CD14-positive monocyte (primary cell): ENCODE measurements at regions not wholly inside any gene's neighbourhood (a gene's known extent, or its start where the extent isn't known, plus 50 kb on each side); places are given as distances from the start of the nearest gene placed in this dataset.

ENCODE experiments used
- DNase-seq, 3 donors: peaks; one replicate each; pipeline ENCODE4 v3.0.0-alpha.2; 2011 to 2022
- H2AFZ ChIP-seq: 2 replicates; pipeline ENCODE4 v1.6.0; 2012; ENCODE audit warnings: mild to moderate bottlenecking, low read depth, low read length, inconsistent platforms; ENCODE audit not compliant: insufficient read depth, poor library complexity, severe bottlenecking
- H3K27ac ChIP-seq, 2 donors: 1 replicate in 1 of 2; 2 replicates in 1 of 2; pipeline ENCODE4 v1.5.1; 2012 to 2013; ENCODE audit warnings: low read length in 2 of 2, control low read depth in 1 of 2, inconsistent platforms in 1 of 2, low read depth in 1 of 2, mild to moderate bottlenecking in 1 of 2
- H3K27me3 ChIP-seq, 2 donors: one replicate each; pipeline versions ENCODE4 v1.6.0 to v1.6.1; 2011 to 2013; ENCODE audit warnings: low read length in 2 of 2; ENCODE audit not compliant: control insufficient read depth in 2 of 2, insufficient read depth in 2 of 2
- H3K36me3 ChIP-seq, 2 donors: replicated peaks in 1 of 2; 1 replicate in 1 of 2; 2 replicates in 1 of 2; pipeline versions ENCODE4 v1.5.1 to v1.6.1; 2012 to 2013; ENCODE audit warnings: low read length in 2 of 2, control low read depth in 1 of 2, inconsistent platforms in 1 of 2, mild to moderate bottlenecking in 1 of 2; ENCODE audit not compliant: insufficient read depth in 2 of 2, control insufficient read depth in 1 of 2
- H3K4me1 ChIP-seq, 2 donors: 1 replicate in 1 of 2; 2 replicates in 1 of 2; pipeline versions ENCODE4 v1.5.1 to v1.6.1; 2012 to 2013; ENCODE audit warnings: low read length in 2 of 2, control low read depth in 1 of 2, inconsistent platforms in 1 of 2, mild to moderate bottlenecking in 1 of 2, moderate library complexity in 1 of 2; ENCODE audit not compliant: insufficient read depth in 2 of 2, control insufficient read depth in 1 of 2
- H3K4me2 ChIP-seq: replicated peaks from 2 replicates; pipeline ENCODE3; 2012; ENCODE audit warnings: low read length, moderate library complexity, mild to moderate bottlenecking; ENCODE audit not compliant: poor library complexity, severe bottlenecking; ENCODE audit errors: extremely low read depth
- H3K4me3 ChIP-seq, 3 experiments: fragments of 200-600 bp in 1 of 3; sonication (generic) in 1 of 3; replicated peaks in 1 of 3; 1 replicate in 2 of 3; 2 replicates in 1 of 3; pipeline ENCODE4 v1.5.1; 2011 to 2013; ENCODE audit warnings: low read length in 3 of 3, mild to moderate bottlenecking in 3 of 3, control low read depth in 2 of 3, low read depth in 2 of 3, inconsistent platforms in 1 of 3, moderate library complexity in 1 of 3
- H3K79me2 ChIP-seq: 2 replicates; pipeline ENCODE4 v1.6.0; 2012; ENCODE audit warnings: mild to moderate bottlenecking, control low read depth, inconsistent platforms, low read length, moderate library complexity; ENCODE audit not compliant: insufficient read depth
- H3K9ac ChIP-seq: 2 replicates; pipeline ENCODE4 v1.6.0; 2017; ENCODE audit warnings: low read length, mild to moderate bottlenecking; ENCODE audit not compliant: insufficient read depth, poor library complexity, severe bottlenecking
- H3K9me3 ChIP-seq, 2 donors: replicated peaks in 1 of 2; 1 replicate in 1 of 2; 2 replicates in 1 of 2; pipeline versions ENCODE4 v1.5.1 to v1.6.1; 2012 to 2013; ENCODE audit warnings: low read length in 2 of 2, control low read depth in 1 of 2; ENCODE audit not compliant: control insufficient read depth in 1 of 2, insufficient read depth in 1 of 2
- H4K20me1 ChIP-seq: 2 replicates; pipeline ENCODE4 v1.6.0; 2012; ENCODE audit warnings: mild to moderate bottlenecking, low read length, control low read depth, moderate library complexity; ENCODE audit not compliant: insufficient read depth
- H3K27ac Mint-ChIP-seq, 7 donors: one replicate each; pipeline ENCODE4 v1.8.0; 2020; ENCODE audit warnings: mild to moderate bottlenecking in 7 of 7, mixed read lengths in 7 of 7, moderate library complexity in 6 of 7, inconsistent platforms in 2 of 7
- H3K27me3 Mint-ChIP-seq, 3 donors: one replicate each; pipeline ENCODE4 v1.8.0; 2021 to 2022; ENCODE audit warnings: low read depth in 3 of 3, mild to moderate bottlenecking in 3 of 3, mixed read lengths in 3 of 3, moderate library complexity in 3 of 3, inconsistent platforms in 1 of 3
- H3K36me3 Mint-ChIP-seq, 2 donors: one replicate each; pipeline ENCODE4 v1.8.0; 2020; ENCODE audit warnings: mixed read lengths in 2 of 2, inconsistent platforms in 1 of 2, mild to moderate bottlenecking in 1 of 2
- H3K4me1 Mint-ChIP-seq: one replicate; pipeline ENCODE4 v1.8.0; 2020; ENCODE audit warnings: mild to moderate bottlenecking, mixed read lengths
- H3K4me3 Mint-ChIP-seq, 2 donors: one replicate each; pipeline ENCODE4 v1.8.0; 2020; ENCODE audit warnings: mild to moderate bottlenecking in 2 of 2, mixed read lengths in 2 of 2, moderate library complexity in 1 of 2
- H3K9me3 Mint-ChIP-seq, 7 donors: one replicate each; pipeline ENCODE4 v1.8.0; 2020 to 2022; ENCODE audit warnings: mixed read lengths in 7 of 7, mild to moderate bottlenecking in 6 of 7, moderate library complexity in 6 of 7, inconsistent platforms in 2 of 7
- CTCF ChIP-seq: fragments of 200-600 bp; IDR thresholded peaks from one replicate; pipeline ENCODE4 v1.8.0; 2022; ENCODE audit warnings: antibody characterized with exemption, mild to moderate bottlenecking
- WGBS: methylation state at CpG from one replicate; pipeline ENCODE4 v1.1.5; 2013; ENCODE audit warnings: missing lambda C conversion rate; ENCODE audit not compliant: insufficient coverage; 5-methylcytosine and 5-hydroxymethylcytosine counted together
- intact Hi-C, 2 donors: fragments of 100-400 bp; cut with micrococcal nuclease; formaldehyde crosslinking; loops; one replicate each; pipeline versions ENCODE4 v1.15.0 to v1.15.1; 2023

GRCh38 chr13:91273675-91274074, 73.8 kb upstream of the MIR17HG start:
- H3K4me3 ChIP-seq = no peak overlapping the region
- no peaks in the 10 kb centered on the region for H3K79me2 ChIP-seq
- H3K4me1 ChIP-seq = peaks cover 0 to 2% of the 10 kb centered on the region in 2 donors
- H3K4me1 Mint-ChIP-seq = peaks cover 3% of the 10 kb centered on the region
- no peak overlapping the region for H3K27ac Mint-ChIP-seq
- no peak overlapping the region for H3K27ac ChIP-seq
- no peaks in the 10 kb centered on the region for H3K27me3 Mint-ChIP-seq
- no peaks in the 10 kb centered on the region for H4K20me1 ChIP-seq
- H3K27me3 ChIP-seq = no peaks in the 10 kb centered on the region
- no peak for DNase-seq
- no CpG with 5 or more reads among the region's 3 CpGs for WGBS
- no peaks in the 10 kb centered on the region for H3K36me3 Mint-ChIP-seq
- H3K9ac ChIP-seq = no peak overlapping the region
- no peaks in the 10 kb centered on the region for H3K9me3 ChIP-seq
- no peaks in the 10 kb centered on the region for H3K36me3 ChIP-seq
- intact Hi-C loops = no loop called here
- TF ChIP-seq CTCF = no peak
- peaks cover 0 to 9% (median 6%) of the 10 kb centered on the region in 7 donors for H3K9me3 Mint-ChIP-seq
- no peak overlapping the region for H3K4me2 ChIP-seq
- H3K4me3 Mint-ChIP-seq = no peak overlapping the region
- no peak overlapping the region for H2AFZ ChIP-seq

- TF ChIP-seq CTCF = no peak
- H4K20me1 ChIP-seq = no peaks in the 10 kb centered on the region
- intact Hi-C loops = no loop called here
- H3K27me3 ChIP-seq = no peaks in the 10 kb centered on the region
- DNase-seq = no peak
- 95% methylated on average over 4 of the region's 5 CpGs for WGBS
- H3K4me2 ChIP-seq = no peak overlapping the region
- no peak overlapping the region for H3K4me3 ChIP-seq
- H3K36me3 ChIP-seq = no peaks in the 10 kb centered on the region
- no peaks in the 10 kb centered on the region for H3K27me3 Mint-ChIP-seq
- H3K9me3 ChIP-seq = no peaks in the 10 kb centered on the region
- no peak overlapping the region for H3K27ac Mint-ChIP-seq
- H3K4me1 Mint-ChIP-seq = peaks cover 11% of the 10 kb centered on the region
- H2AFZ ChIP-seq = no peak overlapping the region
- peaks cover 3 to 11% of the 10 kb centered on the region in 2 donors for H3K4me1 ChIP-seq
- H3K27ac ChIP-seq = no peak overlapping the region
- H3K9ac ChIP-seq = no peak overlapping the region
- H3K36me3 Mint-ChIP-seq = no peaks in the 10 kb centered on the region
- no peak overlapping the region for H3K4me3 Mint-ChIP-seq
- H3K79me2 ChIP-seq = no peaks in the 10 kb centered on the region
- H3K9me3 Mint-ChIP-seq = peaks cover 0 to 8% (median 4%) of the 10 kb centered on the region in 7 donors
These were observed 70.3 kb upstream of the MIR17HG start for GRCh38 chr13:91277013-91277676.
